Panc1 (cell line): ENCODE measurements at regions not wholly inside any gene's neighbourhood (a gene's known extent, or its start where the extent isn't known, plus 50 kb on each side); places are given as distances from the start of the nearest gene placed in this dataset.

Experiments used
- ATAC-seq: fragments of 200-7000 bp; cut with Tn5 transposase; 2 replicates; pipeline ENCODE4 v1.9.1; 2020; ENCODE audit warnings: mild to moderate bottlenecking, moderate library complexity
- BruUV-seq: library from RNA; stranded (reverse); fragments of 400-500 nt; replicated peaks from 2 replicates; lab custom pipeline; 2021; lab: Mats Ljungman, UMichigan
- CTCF ChIA-PET: fragments of 300-600 bp; sonication (Branson Sonifier 250); formaldehyde crosslinking; loops from one replicate; lab custom pipeline; 2022; ENCODE audit warnings: antibody characterized with exemption; lab: Charles Lee
- POLR2A ChIA-PET: fragments of 300-600 bp; sonication (Branson Sonifier 250); formaldehyde crosslinking; loops from one replicate; lab custom pipeline; 2022; ENCODE audit warnings: antibody characterized with exemption; lab: Charles Lee
- DNase-seq: peaks from one replicate; pipeline ENCODE4 v3.0.0-alpha.2; 2010; ENCODE audit warnings: low read depth, low spot score
- H3K27ac ChIP-seq: 2 replicates; pipeline ENCODE4 v1.5.1; 2011; ENCODE audit warnings: mild to moderate bottlenecking, low read length, inconsistent platforms
- H3K27me3 ChIP-seq: fragments of 200-500 bp; sonication (Bioruptor generic); 2 replicates; pipeline ENCODE4 v1.6.0; 2014; ENCODE audit warnings: low read length, inconsistent platforms; ENCODE audit not compliant: control insufficient read depth, insufficient read depth
- H3K36me3 ChIP-seq: fragments of 200-500 bp; sonication (Bioruptor generic); 2 replicates; pipeline ENCODE4 v1.5.1; 2014; ENCODE audit warnings: inconsistent platforms, mild to moderate bottlenecking, low read length, moderate library complexity; ENCODE audit not compliant: control insufficient read depth, insufficient read depth
- H3K4me1 ChIP-seq: 2 replicates; pipeline ENCODE4 v1.5.1; 2011; ENCODE audit warnings: inconsistent platforms, mild to moderate bottlenecking, low read length, moderate library complexity; ENCODE audit not compliant: control insufficient read depth, insufficient read depth
- H3K4me3 ChIP-seq, 2 experiments: 2 replicates each; pipeline ENCODE4 v1.5.1; 2011 to 2012; ENCODE audit warnings: low read depth in 2 of 2, low read length in 2 of 2, mild to moderate bottlenecking in 2 of 2, inconsistent platforms in 1 of 2, moderate library complexity in 1 of 2
- H3K9me3 ChIP-seq: fragments of 200-500 bp; sonication (Bioruptor generic); 2 replicates; pipeline ENCODE4 v1.5.1; 2014; ENCODE audit warnings: low read depth, mild to moderate bottlenecking, inconsistent platforms, low read length, moderate library complexity; ENCODE audit not compliant: control insufficient read depth, insufficient read depth
- CTCF ChIP-seq: fragments of 450-650 bp; IDR thresholded peaks from 2 replicates; pipeline ENCODE4 v1.5.1; 2017; ENCODE audit warnings: mild to moderate bottlenecking
- POLR2AphosphoS5 ChIP-seq: IDR thresholded peaks from 2 replicates; pipeline ENCODE4 v1.6.1; 2012; ENCODE audit warnings: mild to moderate bottlenecking, low read depth, low read length, moderate library complexity
- REST ChIP-seq, 2 experiments: IDR thresholded peaks; 2 replicates each; pipeline ENCODE4 v1.6.1; 2011 to 2012; ENCODE audit warnings: low read depth in 2 of 2, control low read depth in 1 of 2, low read length in 1 of 2, mild to moderate bottlenecking in 1 of 2, moderate library complexity in 1 of 2; ENCODE audit not compliant: insufficient read depth in 1 of 2
- SIN3A ChIP-seq: IDR thresholded peaks from 2 replicates; pipeline ENCODE4 v1.6.1; 2012; ENCODE audit warnings: low read depth, mild to moderate bottlenecking, low read length, moderate library complexity, borderline replicate concordance; ENCODE audit not compliant: insufficient read depth
- TCF7L2 ChIP-seq: IDR thresholded peaks from 2 replicates; pipeline ENCODE4 v1.6.1; 2011; ENCODE audit warnings: mild to moderate bottlenecking, low read depth, low read length, inconsistent platforms
- in situ Hi-C: cut with HindIII; loops from 2 replicates; pipeline ENCODE4 v1.10.0; 2016; ENCODE audit warnings: low sequenced_read_pairs, low pct_unique_long_range_greater_than_20kb
- intact Hi-C: fragments of 100-400 bp; cut with micrococcal nuclease; formaldehyde crosslinking; loops from one replicate; pipeline ENCODE4 v1.10.0; 2022; ENCODE audit not compliant: unreplicated experiment

GRCh38 chr12:113676547-113676946 is 204.9 kb upstream of the LHX5 start:
- Histone ChIP-seq H3K27me3 (peaks cover 10% of the 10 kb centered on the region), H3K4me3 (no peak overlapping the region), H3K4me1 (no peaks in the 10 kb centered on the region), H3K9me3 (no peaks in the 10 kb centered on the region), H3K36me3 (no peaks in the 10 kb centered on the region), H3K27ac (no peak overlapping the region)
- BruUV-seq = no TSS peak
- ChIA-PET POLR2A (no interaction called here), CTCF (no interaction called here)
- TF ChIP-seq POLR2AphosphoS5 (no peak), TCF7L2 (no peak), CTCF (no peak), REST (IDR thresholded peaks at IDR 0.05; ENCODE audit: insufficient read depth in 1 of 2, low read depth in 2 of 2, low read length in 1 of 2) (no peak), SIN3A (no peak)
- intact Hi-C loops = no loop called here
- ATAC-seq (no peak), DNase-seq (no peak)
- in situ Hi-C loops = no loop called here

- DNase-seq = no peak
- CTCF ChIA-PET = no interaction called here
- POLR2A ChIA-PET = no interaction called here
These were observed 204.4 kb upstream of the LHX5 start for GRCh38 chr12:113676117-113676516.

More at GRCh38 chr12:113676117-113676516, 204.4 kb upstream of the LHX5 start:
- no peaks in the 10 kb centered on the region for H3K4me1 ChIP-seq
- no peak overlapping the region for H3K4me3 ChIP-seq
- TF ChIP-seq CTCF = no peak
- TF ChIP-seq TCF7L2 = no peak
- no peak for TF ChIP-seq SIN3A
- no peak for TF ChIP-seq POLR2AphosphoS5
- no peak for TF ChIP-seq REST (IDR thresholded peaks at IDR 0.05; ENCODE audit: insufficient read depth in 1 of 2, low read depth in 2 of 2, low read length in 1 of 2)
- in situ Hi-C loops = no loop called here
- no TSS peak for BruUV-seq
- intact Hi-C loops = no loop called here
- H3K27ac ChIP-seq = no peak overlapping the region
- H3K9me3 ChIP-seq = no peaks in the 10 kb centered on the region
- no peaks in the 10 kb centered on the region for H3K36me3 ChIP-seq
- H3K27me3 ChIP-seq = peaks cover 10% of the 10 kb centered on the region
- ATAC-seq = no peak
